H1 (cell line): ENCODE measurements at regions not wholly inside any gene's neighbourhood (a gene's known extent, or its start where the extent isn't known, plus 50 kb on each side); places are given as distances from the start of the nearest gene placed in this dataset.

Experiments
- CREB1 ChIP-seq: IDR thresholded peaks from 2 replicates; pipeline ENCODE4 v1.6.1; 2012; ENCODE audit warnings: inconsistent platforms
- CTBP2 ChIP-seq: IDR thresholded peaks from 2 replicates; pipeline ENCODE4 v1.7.0; 2011; ENCODE audit warnings: borderline replicate concordance, mild to moderate bottlenecking, moderate library complexity, mixed read lengths, low read length; ENCODE audit not compliant: insufficient read depth, insufficient read length
- GTF2F1 ChIP-seq: IDR thresholded peaks from 2 replicates; pipeline ENCODE4 v1.6.1; 2012; ENCODE audit warnings: low read depth, low read length, improper control_type of control experiment, borderline replicate concordance
- MAFK ChIP-seq: IDR thresholded peaks from 2 replicates; pipeline ENCODE4 v1.6.1; 2012; ENCODE audit warnings: low read depth, mild to moderate bottlenecking, improper control_type of control experiment, low read length
- RBBP5 ChIP-seq: IDR thresholded peaks from 2 replicates; pipeline ENCODE4 v1.7.1; 2012; ENCODE audit warnings: low read depth, mild to moderate bottlenecking, inconsistent platforms, low read length, moderate library complexity, borderline replicate concordance
- TBP ChIP-seq: IDR thresholded peaks from 2 replicates; pipeline ENCODE4 v1.6.1; 2011; ENCODE audit warnings: low read depth, low read length, improper control_type of control experiment
- TF ChIP-seq, protein P1 (sequence below): IDR thresholded peaks from 2 replicates; pipeline ENCODE4 v1.6.1; 2011; ENCODE audit warnings: low read length, improper control_type of control experiment

DNA sequence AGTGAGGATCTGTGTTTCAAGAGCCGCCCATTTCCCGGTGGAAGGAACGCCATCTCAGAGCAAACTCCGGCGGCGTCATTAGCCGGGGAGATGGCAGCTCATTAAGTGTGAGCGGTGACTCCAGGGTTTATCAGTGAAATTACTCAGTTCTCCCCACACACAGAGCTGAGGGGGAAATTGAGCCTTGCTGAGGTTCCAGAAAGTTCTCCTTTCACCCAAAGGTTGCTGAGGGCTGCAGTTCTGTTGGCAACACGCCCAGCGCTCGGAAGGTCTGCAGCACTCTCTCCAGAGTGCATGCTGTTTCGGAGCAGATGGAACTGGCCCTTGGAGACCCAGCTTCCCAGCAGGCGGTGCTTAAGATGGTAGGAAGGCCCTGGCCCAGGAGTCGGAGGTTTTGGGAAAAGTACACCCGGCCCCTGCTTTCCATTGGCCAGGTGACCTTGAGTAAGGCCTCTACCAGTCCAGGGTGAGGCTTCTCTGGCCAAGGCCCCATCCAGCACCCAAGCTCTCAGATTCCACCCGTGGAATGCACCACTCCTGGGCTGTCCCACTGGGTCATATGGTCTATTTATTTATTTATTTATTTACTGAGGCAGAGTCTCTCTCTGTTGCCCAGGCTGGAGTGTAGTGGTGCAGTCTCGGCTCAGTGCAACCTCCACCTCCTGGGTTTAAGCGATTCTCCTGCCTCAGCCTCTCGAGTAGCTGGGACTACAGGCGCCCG is 167.7 kb upstream of the CIBAR2 start (continued):
- TF ChIP-seq, protein P1, sequence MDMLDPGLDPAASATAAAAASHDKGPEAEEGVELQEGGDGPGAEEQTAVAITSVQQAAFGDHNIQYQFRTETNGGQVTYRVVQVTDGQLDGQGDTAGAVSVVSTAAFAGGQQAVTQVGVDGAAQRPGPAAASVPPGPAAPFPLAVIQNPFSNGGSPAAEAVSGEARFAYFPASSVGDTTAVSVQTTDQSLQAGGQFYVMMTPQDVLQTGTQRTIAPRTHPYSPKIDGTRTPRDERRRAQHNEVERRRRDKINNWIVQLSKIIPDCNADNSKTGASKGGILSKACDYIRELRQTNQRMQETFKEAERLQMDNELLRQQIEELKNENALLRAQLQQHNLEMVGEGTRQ, result no peak
- no peak for TF ChIP-seq MAFK
- no peak for TF ChIP-seq CTBP2
- no peak for TF ChIP-seq GTF2F1
- TF ChIP-seq RBBP5, result no peak
- no peak for TF ChIP-seq TBP
- TF ChIP-seq CREB1, result no peak
